ENCODE measurements at regions not wholly inside any gene's neighbourhood (a gene's known extent, or its start where the extent isn't known, plus 50 kb on each side); places are given as distances from the start of the nearest gene placed in this dataset.

DNA sequence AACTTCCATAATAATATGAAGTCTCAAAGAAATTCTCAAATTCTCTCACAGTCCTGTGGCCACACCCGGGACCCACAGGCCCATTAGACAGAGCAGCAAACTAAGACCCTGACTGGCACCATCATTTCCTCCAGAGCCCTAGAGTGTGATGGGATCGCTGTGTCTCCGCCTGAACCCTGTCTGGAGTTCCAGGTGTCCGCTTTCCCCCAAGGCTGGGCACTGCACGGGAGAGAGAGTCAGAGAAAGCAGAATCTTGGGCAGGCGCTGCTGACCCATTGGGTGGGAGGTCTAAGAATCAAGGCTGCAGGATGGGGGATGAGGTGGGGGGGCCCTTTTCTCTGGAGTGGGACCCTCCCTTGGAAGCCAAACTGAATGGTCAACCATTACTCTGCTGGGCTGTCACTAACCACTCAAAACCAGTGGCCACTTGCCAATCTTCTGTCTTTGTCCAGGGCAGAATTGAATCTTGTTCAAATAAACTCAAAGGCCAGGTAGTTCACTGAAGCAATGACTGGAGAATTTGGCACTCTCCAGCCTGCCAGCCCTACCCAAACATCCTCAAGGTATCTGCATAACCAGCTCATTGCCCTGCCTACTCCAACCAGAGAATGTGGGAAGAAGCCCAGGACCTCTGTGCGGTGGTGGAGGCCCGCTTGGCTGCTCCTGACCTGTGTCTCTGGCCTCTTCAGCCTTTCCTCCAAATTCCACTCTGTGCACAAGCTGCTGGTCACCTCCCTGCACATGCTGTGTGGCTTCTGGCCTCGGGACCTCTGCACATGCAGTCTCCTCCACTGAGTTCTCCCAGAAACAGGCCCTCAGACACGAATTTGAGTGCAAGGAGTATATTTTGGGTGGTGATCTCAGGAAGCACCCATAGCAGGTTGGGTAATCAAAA, 141.1 kb downstream of the CEBPB start:
- Histone ChIP-seq H3K27me3 (ENCODE audit: low read length) (no peaks in the 10 kb centered on the region), H3K27ac (ENCODE audit: low read depth, low read length) (no peak overlapping the region), H3K9me3 (ENCODE audit: insufficient read depth, low read length) (peaks cover 11% of the 10 kb centered on the region; the same call in 1 of the 2 replicates), H3K36me3 (ENCODE audit: low read length) (no peaks in the 10 kb centered on the region), H3K4me3 (ENCODE audit: insufficient read depth, low read length, poor library complexity, severe bottlenecking) (no peak overlapping the region), H3K4me2 (ENCODE audit: low read depth, low read length, poor library complexity, severe bottlenecking) (no peak overlapping the region), H3K9me2 (replicated peaks; ENCODE audit: insufficient read depth, low read length) (no peaks in the 10 kb centered on the region), H3F3A (ENCODE audit: insufficient read depth) (no peaks in the 10 kb centered on the region), H3K79me2 (ENCODE audit: insufficient read depth, low read length) (no peaks in the 10 kb centered on the region), H2AFZ (ENCODE audit: low read depth, low read length, severe bottlenecking) (no peak overlapping the region), H4K20me1 (ENCODE audit: low read depth, low read length) (no peaks in the 10 kb centered on the region), H3K9ac (ENCODE audit: low read length) (no peak overlapping the region)
- TF ChIP-seq EZH2phosphoT487 (conservative IDR thresholded peaks at IDR 0.05; ENCODE audit: low read length): no peak
- TF ChIP-seq, protein P1, sequence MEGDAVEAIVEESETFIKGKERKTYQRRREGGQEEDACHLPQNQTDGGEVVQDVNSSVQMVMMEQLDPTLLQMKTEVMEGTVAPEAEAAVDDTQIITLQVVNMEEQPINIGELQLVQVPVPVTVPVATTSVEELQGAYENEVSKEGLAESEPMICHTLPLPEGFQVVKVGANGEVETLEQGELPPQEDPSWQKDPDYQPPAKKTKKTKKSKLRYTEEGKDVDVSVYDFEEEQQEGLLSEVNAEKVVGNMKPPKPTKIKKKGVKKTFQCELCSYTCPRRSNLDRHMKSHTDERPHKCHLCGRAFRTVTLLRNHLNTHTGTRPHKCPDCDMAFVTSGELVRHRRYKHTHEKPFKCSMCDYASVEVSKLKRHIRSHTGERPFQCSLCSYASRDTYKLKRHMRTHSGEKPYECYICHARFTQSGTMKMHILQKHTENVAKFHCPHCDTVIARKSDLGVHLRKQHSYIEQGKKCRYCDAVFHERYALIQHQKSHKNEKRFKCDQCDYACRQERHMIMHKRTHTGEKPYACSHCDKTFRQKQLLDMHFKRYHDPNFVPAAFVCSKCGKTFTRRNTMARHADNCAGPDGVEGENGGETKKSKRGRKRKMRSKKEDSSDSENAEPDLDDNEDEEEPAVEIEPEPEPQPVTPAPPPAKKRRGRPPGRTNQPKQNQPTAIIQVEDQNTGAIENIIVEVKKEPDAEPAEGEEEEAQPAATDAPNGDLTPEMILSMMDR (IDR thresholded peaks at IDR 0.05; ENCODE audit: insufficient read depth, low read length, poor library complexity, severe bottlenecking): no peak

DNA sequence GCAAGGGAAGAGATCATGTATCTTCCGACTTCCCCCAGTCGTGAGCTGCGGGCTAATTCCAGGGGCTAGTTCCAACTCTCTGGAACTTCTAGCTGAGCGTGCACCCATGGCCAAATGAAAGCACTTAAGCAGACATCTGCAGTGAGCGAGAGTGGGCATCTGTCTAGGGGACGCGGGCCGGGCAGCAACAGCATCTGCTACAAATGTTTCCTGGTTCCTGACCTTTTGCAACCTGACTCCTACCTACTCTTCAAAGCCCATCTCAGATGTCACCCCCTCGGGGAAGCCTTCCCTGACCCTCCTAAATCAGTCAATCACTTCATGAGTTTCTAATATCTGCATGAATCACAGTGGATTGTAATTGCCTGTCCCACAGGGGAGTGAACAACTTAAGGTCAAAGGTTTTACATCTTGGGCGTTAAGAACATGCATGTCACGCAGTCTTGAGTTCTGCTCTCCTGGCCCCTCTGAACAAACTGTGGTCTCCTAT, 141.9 kb downstream of the CEBPB start:
- H3K9ac ChIP-seq (ENCODE audit: low read length): no peak overlapping the region
- no peaks in the 10 kb centered on the region for H3F3A ChIP-seq (ENCODE audit: insufficient read depth)
- H3K9me2 ChIP-seq (replicated peaks; ENCODE audit: insufficient read depth, low read length): no peaks in the 10 kb centered on the region
- no peak overlapping the region for H2AFZ ChIP-seq (ENCODE audit: low read depth, low read length, severe bottlenecking)
- no peaks in the 10 kb centered on the region for H3K79me2 ChIP-seq (ENCODE audit: insufficient read depth, low read length)
- no peak overlapping the region for H3K4me2 ChIP-seq (ENCODE audit: low read depth, low read length, poor library complexity, severe bottlenecking)
- TF ChIP-seq EZH2phosphoT487 (conservative IDR thresholded peaks at IDR 0.05; ENCODE audit: low read length): no peak
- TF ChIP-seq, protein P1 (IDR thresholded peaks at IDR 0.05; ENCODE audit: insufficient read depth, low read length, poor library complexity, severe bottlenecking): no peak
- no peaks in the 10 kb centered on the region for H3K27me3 ChIP-seq (ENCODE audit: low read length)
- no peak overlapping the region for H3K4me3 ChIP-seq (ENCODE audit: insufficient read depth, low read length, poor library complexity, severe bottlenecking)
- H4K20me1 ChIP-seq (ENCODE audit: low read depth, low read length): no peaks in the 10 kb centered on the region
- peaks cover 11% of the 10 kb centered on the region; the same call in 1 of the 2 replicates for H3K9me3 ChIP-seq (ENCODE audit: insufficient read depth, low read length)
- H3K36me3 ChIP-seq (ENCODE audit: low read length): no peaks in the 10 kb centered on the region
- no peak overlapping the region for H3K27ac ChIP-seq (ENCODE audit: low read depth, low read length)

DNA sequence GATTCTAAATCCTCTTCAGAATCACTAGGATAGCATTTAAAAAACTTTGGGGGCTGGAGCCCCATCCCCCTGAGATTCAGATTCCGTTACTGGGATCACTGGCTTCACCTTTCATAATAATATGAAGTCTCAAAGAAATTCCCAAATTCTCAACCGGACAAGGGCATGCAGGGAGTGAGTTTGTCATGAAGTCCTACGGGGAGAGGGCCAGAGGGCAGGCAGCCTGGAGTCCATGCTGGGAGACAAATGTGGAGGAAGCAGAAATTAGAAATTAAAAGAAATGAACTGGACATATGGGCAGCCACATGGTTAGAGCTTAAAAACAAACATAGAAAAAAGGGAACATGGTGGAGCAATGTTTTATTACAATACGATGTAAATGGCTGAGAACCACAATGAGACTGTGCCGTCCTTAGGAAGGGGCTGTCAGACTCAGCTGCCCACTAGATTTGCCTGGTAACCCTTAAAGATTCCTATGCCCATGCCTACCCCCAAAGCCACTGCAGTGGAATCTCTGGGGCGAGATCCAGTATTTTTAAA, 142.6 kb downstream of the CEBPB start:
- peaks cover 6% of the 10 kb centered on the region; the same call in 1 of the 2 replicates for H3K9me3 ChIP-seq (ENCODE audit: insufficient read depth, low read length)
- no peak overlapping the region for H3K4me2 ChIP-seq (ENCODE audit: low read depth, low read length, poor library complexity, severe bottlenecking)
- no peak overlapping the region for H3K27ac ChIP-seq (ENCODE audit: low read depth, low read length)
- H2AFZ ChIP-seq (ENCODE audit: low read depth, low read length, severe bottlenecking): no peak overlapping the region
- H3K79me2 ChIP-seq (ENCODE audit: insufficient read depth, low read length): no peaks in the 10 kb centered on the region
- H3K27me3 ChIP-seq (ENCODE audit: low read length): no peaks in the 10 kb centered on the region
- no peaks in the 10 kb centered on the region for H3K9me2 ChIP-seq (replicated peaks; ENCODE audit: insufficient read depth, low read length)
- H3K36me3 ChIP-seq (ENCODE audit: low read length): no peaks in the 10 kb centered on the region
- TF ChIP-seq, protein P1 (IDR thresholded peaks at IDR 0.05; ENCODE audit: insufficient read depth, low read length, poor library complexity, severe bottlenecking): no peak
- no peak for TF ChIP-seq EZH2phosphoT487 (conservative IDR thresholded peaks at IDR 0.05; ENCODE audit: low read length)
- no peak overlapping the region for H3K4me3 ChIP-seq (ENCODE audit: insufficient read depth, low read length, poor library complexity, severe bottlenecking)
- no peaks in the 10 kb centered on the region for H4K20me1 ChIP-seq (ENCODE audit: low read depth, low read length)
- no peaks in the 10 kb centered on the region for H3F3A ChIP-seq (ENCODE audit: insufficient read depth)
- H3K9ac ChIP-seq (ENCODE audit: low read length): no peak overlapping the region

All from SU-DHL-6 (cell line).